Transverse colon (tissue), 3 donors: ENCODE measurements at regions not wholly inside any gene's neighbourhood (a gene's known extent, or its start where the extent isn't known, plus 50 kb on each side); places are given as distances from the start of the nearest gene placed in this dataset.

Source experiments
- EP300 ChIP-seq: sonication (generic); formaldehyde crosslinking; IDR thresholded peaks from one replicate; pipeline ENCODE4 v1.6.1; 2017; ENCODE audit warnings: antibody characterized with exemption, low read depth
- TF ChIP-seq, protein P1 (sequence below), 5 experiments: fragments of 200-600 bp in 3 of 5; fragments of 450-650 bp in 2 of 5; sonication (generic) in 3 of 5; IDR thresholded peaks; 1 replicate in 2 of 5; 2 replicates in 3 of 5; pipeline ENCODE4 v1.5.1; 2016 to 2017; ENCODE audit warnings: antibody characterized with exemption in 5 of 5, inconsistent platforms in 3 of 5, mild to moderate bottlenecking in 2 of 5, moderate library complexity in 1 of 5

DNA sequence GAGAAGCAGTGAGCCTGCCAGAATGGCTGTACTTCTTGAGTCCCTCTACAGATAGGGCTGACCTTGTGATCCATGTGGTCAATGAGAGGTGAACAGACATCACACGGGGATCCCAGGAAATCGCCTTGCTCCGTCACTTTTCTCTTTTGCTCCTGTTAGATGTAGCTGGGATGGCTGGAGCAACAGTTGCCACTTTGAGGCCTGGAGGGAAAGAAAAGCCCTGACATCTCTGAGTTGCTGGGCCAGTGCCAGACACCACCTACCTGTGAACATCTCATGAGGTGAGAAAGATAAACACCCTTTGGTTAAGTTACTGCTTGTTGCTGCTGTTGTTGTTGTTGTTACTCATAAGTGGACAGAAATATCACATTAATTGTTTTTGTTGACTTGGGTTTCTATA lies 840.3 kb downstream of the TBC1D22A start:
- TF ChIP-seq, protein P1, sequence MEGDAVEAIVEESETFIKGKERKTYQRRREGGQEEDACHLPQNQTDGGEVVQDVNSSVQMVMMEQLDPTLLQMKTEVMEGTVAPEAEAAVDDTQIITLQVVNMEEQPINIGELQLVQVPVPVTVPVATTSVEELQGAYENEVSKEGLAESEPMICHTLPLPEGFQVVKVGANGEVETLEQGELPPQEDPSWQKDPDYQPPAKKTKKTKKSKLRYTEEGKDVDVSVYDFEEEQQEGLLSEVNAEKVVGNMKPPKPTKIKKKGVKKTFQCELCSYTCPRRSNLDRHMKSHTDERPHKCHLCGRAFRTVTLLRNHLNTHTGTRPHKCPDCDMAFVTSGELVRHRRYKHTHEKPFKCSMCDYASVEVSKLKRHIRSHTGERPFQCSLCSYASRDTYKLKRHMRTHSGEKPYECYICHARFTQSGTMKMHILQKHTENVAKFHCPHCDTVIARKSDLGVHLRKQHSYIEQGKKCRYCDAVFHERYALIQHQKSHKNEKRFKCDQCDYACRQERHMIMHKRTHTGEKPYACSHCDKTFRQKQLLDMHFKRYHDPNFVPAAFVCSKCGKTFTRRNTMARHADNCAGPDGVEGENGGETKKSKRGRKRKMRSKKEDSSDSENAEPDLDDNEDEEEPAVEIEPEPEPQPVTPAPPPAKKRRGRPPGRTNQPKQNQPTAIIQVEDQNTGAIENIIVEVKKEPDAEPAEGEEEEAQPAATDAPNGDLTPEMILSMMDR (IDR thresholded peaks at IDR 0.05): no peak
- no peak for TF ChIP-seq EP300
